ENCODE measurements at regions not wholly inside any gene's neighbourhood (a gene's known extent, or its start where the extent isn't known, plus 50 kb on each side); places are given as distances from the start of the nearest gene placed in this dataset.

- TF ChIP-seq CEBPB (IDR thresholded peaks at IDR 0.05; ENCODE audit: low read depth, low read length) (no peak), HDAC6 (IDR thresholded peaks at IDR 0.05; ENCODE audit: low read depth, low read length) (no peak), CBX8 (IDR thresholded peaks at IDR 0.05; ENCODE audit: borderline replicate concordance, low read depth, low read length) (no peak)
These were observed 66.5 kb upstream of the SHTN1 start (continued) for GRCh38 chr10:117071286-117072050.
